NCI-H1694 treated with DMSO at 0.1 percent for 48 hours (cell line): ENCODE measurements at regions not wholly inside any gene's neighbourhood (a gene's known extent, or its start where the extent isn't known, plus 50 kb on each side); places are given as distances from the start of the nearest gene placed in this dataset.
"Not testable (repeated sequence)": the region's sequence is repeated elsewhere in the genome, so short reads cannot be mapped to it uniquely, and the experiment has no call there.

Source experiments
- DNase-seq: peaks from one replicate; lab custom pipeline; 2025; lab: John Stamatoyannopoulos, UW

- DNase-seq = peak; percentile 13
Observed at GRCh38 chr1:76687307-76688175, 179.7 kb upstream of the ST6GALNAC5 start.

DNA sequence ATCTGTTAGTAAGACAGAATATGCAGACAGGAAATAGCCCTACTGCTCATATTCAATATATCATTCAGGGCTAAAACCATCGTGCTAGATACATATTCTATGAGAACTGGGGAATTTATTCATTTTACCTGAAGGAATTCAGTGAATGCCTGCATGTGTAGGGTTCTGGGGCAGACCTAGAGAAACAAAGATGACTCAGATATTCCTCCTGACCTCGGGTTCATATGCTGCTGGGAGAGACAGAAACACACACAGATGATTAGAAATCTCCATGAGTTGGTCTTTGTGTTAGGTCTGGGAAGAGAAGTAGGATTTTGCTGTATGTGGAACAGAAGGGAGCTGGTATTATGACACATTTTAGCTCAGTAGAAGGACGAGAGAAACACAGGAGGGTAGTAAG is 176.5 kb upstream of the ST6GALNAC5 start:
- no peak for DNase-seq

DNA sequence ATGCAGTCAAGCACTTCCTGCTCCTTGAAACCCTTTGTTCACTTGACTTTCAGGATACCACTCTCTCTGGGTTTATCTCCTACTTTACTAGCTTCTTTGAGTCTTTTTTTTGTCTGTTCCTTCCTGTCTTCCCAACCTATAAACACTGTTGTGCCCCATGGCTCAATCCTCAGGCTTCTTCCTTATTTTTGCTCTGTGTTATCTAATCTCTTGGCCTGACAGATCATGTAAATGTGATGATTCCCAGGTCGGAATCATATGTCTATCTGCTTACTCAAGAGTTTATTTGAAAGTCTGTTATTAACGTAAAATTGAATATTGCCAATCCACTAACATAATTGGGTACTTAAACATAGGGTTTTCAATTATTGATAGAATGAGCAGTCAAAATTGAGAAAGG is 171.7 kb upstream of the ST6GALNAC5 start:
- no peak for DNase-seq

DNA sequence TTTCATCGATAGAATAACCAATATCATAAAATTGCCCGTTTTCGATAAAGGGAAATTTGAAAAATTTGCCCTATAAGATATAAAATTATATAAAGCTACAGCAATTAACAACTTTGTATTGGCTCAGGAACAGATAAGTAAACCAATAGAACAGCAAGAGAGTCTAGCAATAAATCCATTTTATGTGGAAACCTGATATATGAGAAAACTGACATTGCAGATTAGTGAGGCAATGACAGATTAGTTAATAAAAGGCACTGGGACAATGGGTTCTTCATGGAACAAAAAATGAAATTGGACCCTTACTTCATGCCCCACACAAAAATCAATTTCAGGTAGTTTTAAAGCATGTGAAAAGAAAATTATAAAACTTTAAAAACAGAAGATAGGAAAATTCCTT is 169.9 kb upstream of the ST6GALNAC5 start:
- DNase-seq = no peak

GRCh38 chr1:76699646-76700045 is 167.6 kb upstream of the ST6GALNAC5 start:
- DNase-seq = not testable (repeated sequence)

DNA sequence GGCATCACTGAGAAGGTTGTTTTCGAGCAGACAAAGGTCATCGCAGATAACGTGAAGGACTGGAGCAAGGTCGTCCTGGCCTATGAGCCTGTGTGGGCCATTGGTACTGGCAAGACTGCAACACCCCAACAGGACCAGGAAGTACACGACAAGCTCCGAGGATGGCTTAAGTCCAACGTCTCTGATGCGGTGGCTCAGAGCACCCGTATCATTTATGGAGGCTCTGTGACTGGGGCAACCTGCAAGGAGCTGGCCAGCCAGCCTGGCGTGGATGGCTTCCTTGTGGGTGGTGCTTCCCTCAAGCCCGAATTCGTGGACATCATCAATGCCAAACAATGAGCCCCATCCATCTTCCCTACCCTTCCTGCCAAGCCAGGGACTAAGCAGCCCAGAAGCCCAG is 167.1 kb upstream of the ST6GALNAC5 start:
- not testable (repeated sequence) for DNase-seq

DNA sequence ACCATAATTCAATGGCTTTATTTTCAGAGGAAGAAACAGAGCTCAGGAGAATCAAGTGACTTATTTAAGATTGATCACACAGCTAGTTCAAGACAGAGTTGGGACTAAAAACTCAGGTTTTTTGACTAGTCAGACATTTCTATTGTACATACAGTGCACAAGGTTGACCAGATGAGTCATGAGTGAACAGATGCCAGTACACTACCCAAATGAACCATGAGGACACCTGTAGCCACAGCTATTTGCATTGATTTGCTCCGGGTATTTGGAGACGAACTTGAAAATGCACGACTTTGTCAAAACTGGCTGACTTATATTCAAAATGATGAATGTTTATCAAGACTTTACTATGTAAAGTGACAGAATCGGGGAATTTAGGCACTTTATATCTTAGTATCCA is 161.7 kb upstream of the ST6GALNAC5 start:
- DNase-seq = no peak

GRCh38 chr1:76713535-76713934 is 153.7 kb upstream of the ST6GALNAC5 start:
- no peak for DNase-seq

DNA sequence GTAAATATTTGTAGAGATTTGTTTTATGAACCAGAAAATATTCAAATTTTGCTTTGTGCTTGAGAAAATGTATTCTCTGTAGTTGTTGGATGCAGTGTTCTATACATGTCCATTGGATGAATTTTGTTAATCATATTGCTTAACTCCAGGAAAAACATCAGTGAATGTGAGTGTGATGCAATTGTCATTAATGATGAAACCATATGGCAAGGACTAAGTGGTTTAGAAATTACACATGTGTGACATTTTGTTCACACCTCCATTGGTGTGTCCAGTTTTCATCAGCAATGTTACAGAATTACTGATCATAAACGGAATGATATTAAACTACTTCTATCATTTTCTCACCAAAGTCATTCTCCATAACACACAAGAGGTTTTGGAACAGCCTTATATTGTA is 151.8 kb upstream of the ST6GALNAC5 start:
- no peak for DNase-seq

- no peak for DNase-seq
Observed at GRCh38 chr1:76723949-76724348, 143.3 kb upstream of the ST6GALNAC5 start.

DNA sequence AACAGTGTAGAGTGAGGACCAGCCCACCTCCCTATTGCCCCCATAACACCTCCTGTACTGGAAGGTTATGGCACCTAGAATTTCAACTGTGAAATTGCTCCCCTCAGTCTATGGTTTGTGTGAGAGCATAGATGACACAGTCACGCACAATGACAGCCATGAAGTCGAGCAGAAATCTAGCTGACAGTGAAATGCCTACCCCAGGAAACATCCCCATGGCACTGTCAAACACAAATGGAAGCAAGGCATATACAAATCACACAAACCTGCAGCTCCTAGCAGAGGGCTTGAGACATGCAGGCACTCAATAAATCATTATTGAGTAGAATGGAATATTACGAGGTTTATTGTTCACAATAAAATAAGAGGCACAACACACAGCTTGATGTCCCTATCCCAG is 142.5 kb upstream of the ST6GALNAC5 start:
- no peak for DNase-seq

- DNase-seq = peak; percentile 82
Observed at GRCh38 chr1:76725864-76726619, 141.2 kb upstream of the ST6GALNAC5 start.

DNA sequence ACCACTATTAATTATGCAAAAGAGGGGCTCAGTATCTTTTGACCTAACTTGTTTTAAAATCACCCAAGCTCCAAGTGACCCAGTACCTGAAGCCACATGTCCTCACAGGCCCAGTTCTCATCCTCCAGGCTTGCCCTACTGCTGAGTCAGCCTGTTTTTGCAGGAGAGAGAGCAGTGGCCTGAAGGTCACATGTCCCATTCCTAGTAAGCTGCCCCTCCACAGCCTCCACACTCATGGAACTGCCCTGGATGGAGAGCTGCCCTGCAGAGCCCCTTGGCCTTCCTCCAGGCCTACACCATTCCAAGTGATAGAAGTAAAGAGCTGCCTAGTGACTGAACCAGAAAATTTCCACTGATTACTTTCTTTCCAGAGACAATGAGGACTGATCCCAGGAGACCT is 139.8 kb upstream of the ST6GALNAC5 start:
- DNase-seq = no peak

DNA sequence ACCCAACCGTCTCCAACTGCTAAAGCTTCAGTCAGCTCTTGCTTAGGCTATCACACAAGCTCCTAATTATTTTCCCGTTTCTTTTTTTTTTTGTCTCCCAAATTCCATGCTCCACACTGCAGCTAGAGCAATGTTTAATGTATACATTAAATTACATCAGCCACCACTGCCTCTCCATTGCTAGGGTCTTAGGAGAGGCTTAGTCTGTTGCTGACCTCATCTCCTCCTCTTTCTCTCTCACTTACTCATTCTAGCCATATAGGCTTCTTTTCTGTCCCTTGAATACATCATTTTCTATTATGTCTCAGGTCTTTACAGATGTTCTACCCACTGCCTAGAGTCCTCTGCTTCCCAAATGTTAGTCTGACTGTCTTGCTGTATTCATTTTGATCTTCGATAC is 138.1 kb upstream of the ST6GALNAC5 start:
- DNase-seq = no peak

DNA sequence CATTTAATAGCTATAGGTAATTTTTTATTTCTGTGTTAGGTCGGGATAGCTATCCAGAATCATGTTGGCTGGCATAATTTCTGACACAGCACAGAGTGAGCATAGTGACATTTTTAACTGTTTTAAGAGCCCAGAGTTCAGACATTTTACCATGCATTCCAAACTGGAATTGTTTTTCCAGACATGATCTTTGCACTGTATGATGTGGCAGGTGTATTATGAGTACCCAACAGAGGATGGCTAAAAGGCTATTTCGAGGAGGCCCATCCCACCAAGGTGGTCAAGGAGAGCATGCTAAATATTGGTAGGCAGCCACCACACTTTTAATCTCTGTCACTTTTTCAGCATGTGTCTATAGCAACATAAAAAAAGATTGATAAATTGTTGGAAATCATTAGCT is 137.3 kb upstream of the ST6GALNAC5 start:
- DNase-seq = no peak

DNA sequence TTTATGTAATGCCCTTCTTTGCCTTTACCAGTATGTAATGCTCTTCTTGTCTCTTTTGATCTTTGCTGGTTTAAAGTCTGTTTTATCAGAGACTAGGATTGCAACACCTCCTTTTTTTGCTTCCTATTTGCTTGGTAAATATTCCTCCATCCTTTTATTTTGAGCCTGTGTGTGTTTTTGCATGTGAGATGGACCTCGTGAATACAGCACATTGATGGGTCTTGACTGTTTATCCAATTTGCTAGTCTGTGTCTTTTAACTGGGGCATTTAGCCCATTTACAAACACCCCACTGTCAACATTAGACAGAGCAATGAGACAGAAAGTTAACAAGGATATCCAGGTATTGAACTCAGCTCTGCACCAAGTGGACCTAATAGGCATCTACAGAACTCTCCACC is 128.9 kb upstream of the ST6GALNAC5 start:
- not testable (repeated sequence) for DNase-seq

- DNase-seq = not testable (repeated sequence)
Observed at GRCh38 chr1:76740956-76741355, 126.3 kb upstream of the ST6GALNAC5 start.

GRCh38 chr1:76744989-76745388 is 122.3 kb upstream of the ST6GALNAC5 start:
- no peak for DNase-seq

GRCh38 chr1:76746206-76746605 is 121.1 kb upstream of the ST6GALNAC5 start:
- no peak for DNase-seq

DNA sequence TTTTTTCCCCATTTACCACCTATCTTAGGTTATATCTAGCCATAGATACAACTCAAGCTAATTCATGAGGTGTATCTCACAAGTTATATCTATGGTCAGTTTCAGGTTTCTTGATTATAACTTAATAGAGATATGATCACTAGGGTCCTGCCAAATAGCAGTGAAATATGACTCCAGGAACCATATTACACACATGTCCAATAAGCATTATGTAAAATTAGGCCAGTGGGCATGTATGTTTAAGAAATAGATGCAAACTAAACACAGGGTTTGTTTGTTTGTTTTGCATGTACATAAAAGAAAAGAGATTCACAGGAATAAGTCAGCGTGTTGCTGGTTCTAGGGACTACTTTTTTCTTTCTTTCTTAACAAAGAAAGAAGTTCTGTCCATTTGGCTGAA is 112.5 kb upstream of the ST6GALNAC5 start:
- no peak for DNase-seq

- no peak for DNase-seq
Observed at GRCh38 chr1:76759171-76759860, 108.0 kb upstream of the ST6GALNAC5 start.

- DNase-seq = no peak
Observed at GRCh38 chr1:76759950-76760349, 107.3 kb upstream of the ST6GALNAC5 start.

- DNase-seq = no peak
Observed at GRCh38 chr1:76763738-76764137, 103.5 kb upstream of the ST6GALNAC5 start.
